CD8-positive, alpha-beta memory T cell (primary cell): ENCODE measurements at regions not wholly inside any gene's neighbourhood (a gene's known extent, or its start where the extent isn't known, plus 50 kb on each side); places are given as distances from the start of the nearest gene placed in this dataset.

Experiments used
- CTCF ChIA-PET: fragments of 350-600 bp; sonication (Branson Sonifier 250); formaldehyde crosslinking; loops from one replicate; lab custom pipeline; 2021; ENCODE audit warnings: antibody characterized with exemption; lab: Charles Lee
- POLR2A ChIA-PET: fragments of 350-600 bp; sonication (Branson Sonifier 250); formaldehyde crosslinking; loops from one replicate; lab custom pipeline; 2021; ENCODE audit warnings: antibody characterized with exemption; lab: Charles Lee
- DNase-seq, 5 donors: peaks; one replicate each; pipeline versions ENCODE4 v3.0.0 to v3.0.0-alpha.2; 2020 to 2022; ENCODE audit warnings: mixed read lengths in 1 of 5
- H3K27ac ChIP-seq: one replicate; pipeline ENCODE4 v1.7.0; 2013; ENCODE audit warnings: low read depth, mild to moderate bottlenecking, low read length, moderate library complexity
- H3K27me3 ChIP-seq: 2 replicates; pipeline ENCODE4 v1.7.0; 2013; ENCODE audit warnings: low read length, mild to moderate bottlenecking; ENCODE audit not compliant: insufficient read depth, poor library complexity, severe bottlenecking
- H3K36me3 ChIP-seq: 2 replicates; pipeline ENCODE4 v1.7.0; 2013; ENCODE audit warnings: mild to moderate bottlenecking, low read length, moderate library complexity; ENCODE audit not compliant: insufficient read depth
- H3K4me1 ChIP-seq: 2 replicates; pipeline ENCODE4 v1.7.0; 2013; ENCODE audit warnings: mild to moderate bottlenecking, low read length, moderate library complexity; ENCODE audit not compliant: insufficient read depth
- H3K4me3 ChIP-seq: 2 replicates; pipeline ENCODE4 v1.7.0; 2013; ENCODE audit warnings: mild to moderate bottlenecking, low read length
- H3K9me3 ChIP-seq: 2 replicates; pipeline ENCODE4 v1.7.0; 2013; ENCODE audit warnings: mild to moderate bottlenecking, low read length
- H3K27ac Mint-ChIP-seq, 8 donors: one replicate each; pipeline ENCODE4 v1.8.0; 2020 to 2021; ENCODE audit warnings: mixed read lengths in 8 of 8, mild to moderate bottlenecking in 6 of 8, inconsistent platforms in 3 of 8, moderate library complexity in 3 of 8
- H3K27me3 Mint-ChIP-seq, 2 donors: one replicate each; pipeline ENCODE4 v1.8.0; 2020 to 2021; ENCODE audit warnings: mixed read lengths in 2 of 2, mild to moderate bottlenecking in 1 of 2, moderate library complexity in 1 of 2
- H3K36me3 Mint-ChIP-seq, 3 donors: one replicate each; pipeline ENCODE4 v1.8.0; 2020 to 2021; ENCODE audit warnings: mixed read lengths in 3 of 3, inconsistent platforms in 1 of 3, mild to moderate bottlenecking in 1 of 3
- H3K4me1 Mint-ChIP-seq, 3 donors: one replicate each; pipeline ENCODE4 v1.8.0; 2020 to 2021; ENCODE audit warnings: mixed read lengths in 3 of 3, inconsistent platforms in 1 of 3, mild to moderate bottlenecking in 1 of 3
- H3K4me3 Mint-ChIP-seq, 7 donors: one replicate each; pipeline ENCODE4 v1.8.0; 2020 to 2021; ENCODE audit warnings: mixed read lengths in 7 of 7, mild to moderate bottlenecking in 6 of 7, moderate library complexity in 4 of 7, inconsistent platforms in 2 of 7
- H3K9me3 Mint-ChIP-seq, 5 donors: one replicate each; pipeline ENCODE4 v1.8.0; 2020 to 2022; ENCODE audit warnings: mixed read lengths in 5 of 5, mild to moderate bottlenecking in 3 of 5, moderate library complexity in 2 of 5, inconsistent platforms in 1 of 5

DNA sequence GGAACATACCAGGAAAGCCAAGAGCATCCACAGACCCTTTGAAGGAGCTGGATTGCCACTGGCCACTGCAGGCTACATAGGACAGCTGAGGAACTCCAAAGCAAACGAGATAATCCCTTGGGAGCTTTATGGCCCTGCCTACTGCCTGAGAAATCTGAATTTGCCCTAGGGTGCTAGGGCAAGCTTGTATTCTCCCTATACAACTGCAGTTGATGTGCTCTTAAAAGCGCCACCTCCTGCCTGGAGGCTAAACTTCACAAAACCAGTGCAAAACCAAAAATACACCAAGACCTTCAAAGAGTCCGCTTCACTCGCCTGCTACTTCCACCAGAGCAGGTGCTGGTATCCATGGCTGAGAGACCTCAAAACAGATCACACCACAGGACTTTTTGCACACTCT is 99.6 kb upstream of the KRR1 start:
- ChIA-PET POLR2A (no interaction called here), CTCF (no interaction called here)
- Mint-ChIP-seq H3K9me3 (peaks cover 0 to 5% (median 3%) of the 10 kb centered on the region in 5 donors), H3K27me3 (peaks cover 14 to 22% of the 10 kb centered on the region in 2 donors), H3K4me3 (no peak overlapping the region), H3K36me3 (no peaks in the 10 kb centered on the region), H3K27ac (no peak overlapping the region), H3K4me1 (no peaks in the 10 kb centered on the region)
- Histone ChIP-seq H3K27me3 (no peaks in the 10 kb centered on the region), H3K4me3 (no peak overlapping the region), H3K27ac (no peak overlapping the region), H3K4me1 (no peaks in the 10 kb centered on the region), H3K9me3 (no peaks in the 10 kb centered on the region), H3K36me3 (no peaks in the 10 kb centered on the region)
- no peak for DNase-seq

DNA sequence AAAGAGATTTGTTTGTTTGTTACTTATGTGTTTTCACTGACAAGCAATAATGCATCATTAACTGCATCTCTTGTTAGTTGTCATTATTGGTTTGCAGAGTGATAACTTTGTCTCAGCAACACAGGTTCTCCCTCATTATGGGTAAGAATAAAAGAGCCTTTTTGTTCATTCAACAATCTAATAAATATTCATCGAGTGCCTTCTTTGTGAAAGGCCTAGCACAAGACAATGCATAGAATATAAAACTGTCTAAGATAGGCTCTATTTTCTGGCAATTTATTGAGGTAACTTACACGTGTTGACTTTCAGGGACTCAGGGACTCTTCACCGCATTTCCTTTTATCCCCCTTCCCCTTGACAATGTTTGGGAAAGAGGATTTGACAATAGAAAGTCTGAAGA is 95.5 kb upstream of the KRR1 start:
- H3K4me1 Mint-ChIP-seq, result no peaks in the 10 kb centered on the region
- H3K36me3 ChIP-seq, result no peaks in the 10 kb centered on the region
- H3K27me3 Mint-ChIP-seq, result peaks cover 0 to 10% of the 10 kb centered on the region in 2 donors
- H3K36me3 Mint-ChIP-seq, result no peaks in the 10 kb centered on the region
- no peak overlapping the region for H3K27ac Mint-ChIP-seq
- H3K4me3 ChIP-seq, result no peak overlapping the region
- ChIA-PET CTCF (no interaction called here), POLR2A (no interaction called here)
- H3K4me1 ChIP-seq, result no peaks in the 10 kb centered on the region
- H3K9me3 ChIP-seq, result no peaks in the 10 kb centered on the region
- no peak overlapping the region for H3K27ac ChIP-seq
- DNase-seq, result no peak
- H3K4me3 Mint-ChIP-seq, result no peak overlapping the region
- H3K9me3 Mint-ChIP-seq, result no peaks in the 10 kb centered on the region
- H3K27me3 ChIP-seq, result no peaks in the 10 kb centered on the region

DNA sequence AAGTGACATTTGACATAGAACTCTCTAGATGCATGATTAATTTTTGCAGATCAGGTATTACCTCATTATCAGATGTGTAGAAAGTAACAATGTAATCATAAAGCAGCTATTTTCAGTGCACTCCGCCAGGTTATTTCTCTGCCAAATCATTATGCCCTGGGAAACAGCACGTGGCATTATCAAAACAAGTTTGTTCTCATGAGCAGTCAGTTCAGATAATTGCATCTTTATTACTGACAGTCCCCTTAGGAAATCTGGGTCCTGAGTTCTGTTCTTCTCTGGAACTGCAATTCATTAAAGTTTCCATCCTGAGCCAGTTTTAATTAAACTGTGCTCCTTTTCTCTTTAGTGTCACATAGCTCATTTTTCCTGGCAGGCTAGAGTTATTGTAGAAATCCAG is 94.7 kb upstream of the KRR1 start:
- no peak overlapping the region for H3K27ac Mint-ChIP-seq
- CTCF ChIA-PET, result no interaction called here
- POLR2A ChIA-PET, result no interaction called here

DNA sequence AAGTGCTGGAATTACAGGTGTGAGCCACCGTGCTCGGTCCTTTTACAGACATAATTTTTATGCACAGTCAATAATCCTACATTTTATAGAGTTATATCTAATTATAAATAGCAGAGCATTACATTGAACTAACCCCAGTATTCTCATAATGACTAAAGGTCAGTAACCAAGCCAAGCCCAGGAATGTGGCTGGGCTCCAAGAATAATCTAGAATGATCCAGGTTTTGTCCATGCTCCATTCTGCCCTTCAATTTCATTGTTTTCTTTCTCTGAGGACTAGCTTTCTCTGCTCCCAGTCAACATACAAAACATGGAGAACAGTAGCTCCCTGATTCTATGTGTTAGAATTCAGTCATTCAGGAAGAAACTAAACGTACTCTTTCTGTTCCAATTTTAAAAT is 92.1 kb upstream of the KRR1 start:
- Mint-ChIP-seq H3K27me3 (peaks cover 8 to 9% of the 10 kb centered on the region in 2 donors), H3K9me3 (no peaks in the 10 kb centered on the region), H3K27ac (no peak overlapping the region), H3K36me3 (no peaks in the 10 kb centered on the region), H3K4me1 (no peaks in the 10 kb centered on the region), H3K4me3 (no peak overlapping the region)
- CTCF ChIA-PET, result no interaction called here
- Histone ChIP-seq H3K9me3 (no peaks in the 10 kb centered on the region), H3K27ac (no peak overlapping the region), H3K4me3 (no peak overlapping the region), H3K4me1 (no peaks in the 10 kb centered on the region), H3K36me3 (no peaks in the 10 kb centered on the region), H3K27me3 (no peaks in the 10 kb centered on the region)
- no peak for DNase-seq
- POLR2A ChIA-PET, result no interaction called here

More for the DNA sequence above, 94.7 kb upstream of the KRR1 start:
- no peaks in the 10 kb centered on the region for H3K27me3 ChIP-seq
- H3K36me3 ChIP-seq, result no peaks in the 10 kb centered on the region
- Mint-ChIP-seq H3K4me1 (no peaks in the 10 kb centered on the region), H3K36me3 (no peaks in the 10 kb centered on the region), H3K27me3 (peaks cover 3 to 13% of the 10 kb centered on the region in 2 donors), H3K4me3 (no peak overlapping the region), H3K9me3 (no peaks in the 10 kb centered on the region)
- H3K4me3 ChIP-seq, result no peak overlapping the region
- H3K9me3 ChIP-seq, result no peaks in the 10 kb centered on the region
- H3K27ac ChIP-seq, result no peak overlapping the region
- DNase-seq, result no peak
- H3K4me1 ChIP-seq, result no peaks in the 10 kb centered on the region

DNA sequence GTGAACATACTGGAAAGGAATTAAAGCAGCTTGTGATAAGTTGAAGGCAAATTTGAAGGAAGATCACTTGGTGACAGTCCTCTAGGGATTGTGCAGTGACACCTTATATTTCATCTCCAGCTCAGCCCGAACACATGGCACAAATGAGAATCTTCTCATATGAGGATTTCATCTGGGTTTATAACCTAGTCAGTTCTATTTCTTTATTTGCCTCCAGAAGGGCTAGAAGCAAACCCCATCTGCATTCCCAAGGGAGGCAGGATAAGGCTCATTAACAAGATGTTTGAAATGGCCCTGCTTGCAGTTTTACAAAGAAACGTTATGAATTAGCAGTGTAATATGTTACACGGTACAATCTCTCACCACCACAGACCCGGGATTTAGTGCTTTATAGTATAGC is 90.7 kb upstream of the KRR1 start:
- Mint-ChIP-seq H3K4me1 (no peaks in the 10 kb centered on the region), H3K9me3 (no peaks in the 10 kb centered on the region), H3K27me3 (peaks cover 4 to 9% of the 10 kb centered on the region in 2 donors), H3K36me3 (no peaks in the 10 kb centered on the region), H3K4me3 (no peak overlapping the region), H3K27ac (no peak overlapping the region)
- Histone ChIP-seq H3K27me3 (no peaks in the 10 kb centered on the region), H3K4me1 (no peaks in the 10 kb centered on the region), H3K27ac (no peak overlapping the region), H3K9me3 (no peaks in the 10 kb centered on the region), H3K36me3 (no peaks in the 10 kb centered on the region), H3K4me3 (no peak overlapping the region)
- DNase-seq, result no peak
- CTCF ChIA-PET, result no interaction called here
- POLR2A ChIA-PET, result no interaction called here

DNA sequence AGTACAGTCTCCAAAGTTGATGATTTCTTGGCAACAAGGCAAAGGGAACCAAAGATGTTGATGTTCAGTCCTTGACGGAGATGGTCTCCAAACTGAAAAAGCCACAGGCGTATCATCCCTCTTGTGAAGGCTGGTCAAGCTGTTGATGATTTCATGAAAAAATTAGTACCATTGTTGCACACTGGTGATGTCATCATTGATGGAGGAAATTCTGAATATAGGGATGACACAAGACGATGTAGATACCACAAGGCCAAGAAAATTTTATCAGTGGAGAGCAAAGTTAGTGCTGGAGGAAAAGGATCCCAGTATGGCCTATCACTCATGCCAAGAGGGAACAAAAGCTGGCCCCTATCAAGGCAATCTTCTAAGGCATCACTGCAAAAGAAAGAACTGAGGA is 88.7 kb upstream of the KRR1 start:
- H3K4me3 ChIP-seq, result no peak overlapping the region
- CTCF ChIA-PET, result no interaction called here
- H3K27ac ChIP-seq, result no peak overlapping the region
- H3K27me3 ChIP-seq, result no peaks in the 10 kb centered on the region
- Mint-ChIP-seq H3K27ac (no peak overlapping the region), H3K4me1 (no peaks in the 10 kb centered on the region), H3K4me3 (no peak overlapping the region), H3K27me3 (peaks cover 3 to 9% of the 10 kb centered on the region in 2 donors), H3K36me3 (no peaks in the 10 kb centered on the region), H3K9me3 (peaks cover 0 to 4% (median 0%) of the 10 kb centered on the region in 5 donors)
- H3K4me1 ChIP-seq, result no peaks in the 10 kb centered on the region
- no peaks in the 10 kb centered on the region for H3K9me3 ChIP-seq
- POLR2A ChIA-PET, result no interaction called here
- H3K36me3 ChIP-seq, result no peaks in the 10 kb centered on the region
- no peak for DNase-seq

DNA sequence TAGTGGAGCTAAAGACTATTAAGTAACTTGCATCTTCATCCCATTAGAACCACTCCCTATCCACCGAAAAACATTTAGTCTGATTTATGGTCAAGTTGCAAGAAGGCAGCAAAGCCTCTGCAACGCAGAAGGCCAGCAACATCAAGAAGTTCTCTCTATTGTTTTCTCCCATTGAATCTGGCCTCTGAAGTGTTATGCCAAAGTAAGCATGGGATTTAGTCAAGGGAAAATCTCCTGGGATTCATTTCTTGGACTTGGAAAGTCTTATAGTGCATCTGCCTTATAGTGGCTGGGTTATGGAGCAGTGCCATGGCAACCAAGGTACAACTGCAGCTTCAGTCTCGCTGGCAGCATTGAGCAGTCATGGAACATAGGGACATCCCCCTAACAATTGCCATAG is 87.7 kb upstream of the KRR1 start:
- Histone ChIP-seq H3K36me3 (no peaks in the 10 kb centered on the region), H3K27me3 (no peaks in the 10 kb centered on the region), H3K4me1 (no peaks in the 10 kb centered on the region), H3K9me3 (no peaks in the 10 kb centered on the region), H3K4me3 (no peak overlapping the region), H3K27ac (no peak overlapping the region)
- Mint-ChIP-seq H3K4me1 (no peaks in the 10 kb centered on the region), H3K9me3 (peaks cover 0 to 4% (median 0%) of the 10 kb centered on the region in 5 donors), H3K36me3 (no peaks in the 10 kb centered on the region), H3K27me3 (peaks cover 3 to 9% of the 10 kb centered on the region in 2 donors), H3K4me3 (no peak overlapping the region), H3K27ac (no peak overlapping the region)
- ChIA-PET POLR2A (no interaction called here), CTCF (no interaction called here)
- no peak for DNase-seq

DNA sequence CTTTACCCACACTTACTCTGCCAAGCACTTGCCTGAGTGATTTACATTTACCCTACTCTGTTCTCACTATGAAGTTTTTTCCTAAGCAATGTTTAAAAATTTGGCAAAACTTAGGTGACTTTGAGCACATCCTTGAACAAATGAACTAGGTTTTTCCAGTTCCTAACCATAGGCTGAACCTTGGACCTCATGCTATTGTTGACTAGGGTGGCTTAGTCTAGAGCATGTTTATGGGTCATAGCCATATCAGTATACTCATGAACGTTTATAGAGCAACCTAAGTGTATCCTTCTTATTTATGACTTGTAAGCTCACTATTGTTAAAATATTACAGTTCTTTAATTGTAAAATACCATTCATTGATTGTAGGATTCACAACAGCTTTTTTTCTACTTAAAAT is 85.0 kb upstream of the KRR1 start:
- Histone ChIP-seq H3K27ac (no peak overlapping the region), H3K4me1 (no peaks in the 10 kb centered on the region), H3K36me3 (no peaks in the 10 kb centered on the region), H3K9me3 (no peaks in the 10 kb centered on the region), H3K4me3 (no peak overlapping the region), H3K27me3 (no peaks in the 10 kb centered on the region)
- Mint-ChIP-seq H3K27ac (no peak overlapping the region), H3K36me3 (no peaks in the 10 kb centered on the region), H3K4me3 (no peak overlapping the region), H3K4me1 (no peaks in the 10 kb centered on the region), H3K27me3 (peaks cover 3 to 8% of the 10 kb centered on the region in 2 donors), H3K9me3 (peaks cover 0 to 4% (median 0%) of the 10 kb centered on the region in 5 donors)
- ChIA-PET POLR2A (no interaction called here), CTCF (no interaction called here)
- DNase-seq, result no peak
